Panc1 (cell line): ENCODE measurements at regions not wholly inside any gene's neighbourhood (a gene's known extent, or its start where the extent isn't known, plus 50 kb on each side); places are given as distances from the start of the nearest gene placed in this dataset.

Experiments used
- ATAC-seq: fragments of 200-7000 bp; cut with Tn5 transposase; 2 replicates; pipeline ENCODE4 v1.9.1; 2020; ENCODE audit warnings: mild to moderate bottlenecking, moderate library complexity
- BruUV-seq: library from RNA; stranded (reverse); fragments of 400-500 nt; replicated peaks from 2 replicates; lab custom pipeline; 2021; lab: Mats Ljungman, UMichigan
- CTCF ChIA-PET: fragments of 300-600 bp; sonication (Branson Sonifier 250); formaldehyde crosslinking; loops from one replicate; lab custom pipeline; 2022; ENCODE audit warnings: antibody characterized with exemption; lab: Charles Lee
- POLR2A ChIA-PET: fragments of 300-600 bp; sonication (Branson Sonifier 250); formaldehyde crosslinking; loops from one replicate; lab custom pipeline; 2022; ENCODE audit warnings: antibody characterized with exemption; lab: Charles Lee
- DNase-seq: peaks from one replicate; pipeline ENCODE4 v3.0.0-alpha.2; 2010; ENCODE audit warnings: low read depth, low spot score
- H3K27ac ChIP-seq: 2 replicates; pipeline ENCODE4 v1.5.1; 2011; ENCODE audit warnings: mild to moderate bottlenecking, low read length, inconsistent platforms
- H3K27me3 ChIP-seq: fragments of 200-500 bp; sonication (Bioruptor generic); 2 replicates; pipeline ENCODE4 v1.6.0; 2014; ENCODE audit warnings: low read length, inconsistent platforms; ENCODE audit not compliant: control insufficient read depth, insufficient read depth
- H3K36me3 ChIP-seq: fragments of 200-500 bp; sonication (Bioruptor generic); 2 replicates; pipeline ENCODE4 v1.5.1; 2014; ENCODE audit warnings: inconsistent platforms, mild to moderate bottlenecking, low read length, moderate library complexity; ENCODE audit not compliant: control insufficient read depth, insufficient read depth
- H3K4me1 ChIP-seq: 2 replicates; pipeline ENCODE4 v1.5.1; 2011; ENCODE audit warnings: inconsistent platforms, mild to moderate bottlenecking, low read length, moderate library complexity; ENCODE audit not compliant: control insufficient read depth, insufficient read depth
- H3K4me3 ChIP-seq, 2 experiments: 2 replicates each; pipeline ENCODE4 v1.5.1; 2011 to 2012; ENCODE audit warnings: low read depth in 2 of 2, low read length in 2 of 2, mild to moderate bottlenecking in 2 of 2, inconsistent platforms in 1 of 2, moderate library complexity in 1 of 2
- H3K9me3 ChIP-seq: fragments of 200-500 bp; sonication (Bioruptor generic); 2 replicates; pipeline ENCODE4 v1.5.1; 2014; ENCODE audit warnings: low read depth, mild to moderate bottlenecking, inconsistent platforms, low read length, moderate library complexity; ENCODE audit not compliant: control insufficient read depth, insufficient read depth
- POLR2AphosphoS5 ChIP-seq: IDR thresholded peaks from 2 replicates; pipeline ENCODE4 v1.6.1; 2012; ENCODE audit warnings: mild to moderate bottlenecking, low read depth, low read length, moderate library complexity
- SIN3A ChIP-seq: IDR thresholded peaks from 2 replicates; pipeline ENCODE4 v1.6.1; 2012; ENCODE audit warnings: low read depth, mild to moderate bottlenecking, low read length, moderate library complexity, borderline replicate concordance; ENCODE audit not compliant: insufficient read depth
- TCF7L2 ChIP-seq: IDR thresholded peaks from 2 replicates; pipeline ENCODE4 v1.6.1; 2011; ENCODE audit warnings: mild to moderate bottlenecking, low read depth, low read length, inconsistent platforms
- in situ Hi-C: cut with HindIII; loops from 2 replicates; pipeline ENCODE4 v1.10.0; 2016; ENCODE audit warnings: low sequenced_read_pairs, low pct_unique_long_range_greater_than_20kb
- intact Hi-C: fragments of 100-400 bp; cut with micrococcal nuclease; formaldehyde crosslinking; loops from one replicate; pipeline ENCODE4 v1.10.0; 2022; ENCODE audit not compliant: unreplicated experiment
- TF ChIP-seq, protein P1 (sequence below): fragments of 450-650 bp; IDR thresholded peaks from 2 replicates; pipeline ENCODE4 v1.5.1; 2017; ENCODE audit warnings: mild to moderate bottlenecking
- TF ChIP-seq, protein P2 (sequence below), 2 experiments: IDR thresholded peaks; 2 replicates each; pipeline ENCODE4 v1.6.1; 2011 to 2012; ENCODE audit warnings: low read depth in 2 of 2, control low read depth in 1 of 2, low read length in 1 of 2, mild to moderate bottlenecking in 1 of 2, moderate library complexity in 1 of 2; ENCODE audit not compliant: insufficient read depth in 1 of 2

DNA sequence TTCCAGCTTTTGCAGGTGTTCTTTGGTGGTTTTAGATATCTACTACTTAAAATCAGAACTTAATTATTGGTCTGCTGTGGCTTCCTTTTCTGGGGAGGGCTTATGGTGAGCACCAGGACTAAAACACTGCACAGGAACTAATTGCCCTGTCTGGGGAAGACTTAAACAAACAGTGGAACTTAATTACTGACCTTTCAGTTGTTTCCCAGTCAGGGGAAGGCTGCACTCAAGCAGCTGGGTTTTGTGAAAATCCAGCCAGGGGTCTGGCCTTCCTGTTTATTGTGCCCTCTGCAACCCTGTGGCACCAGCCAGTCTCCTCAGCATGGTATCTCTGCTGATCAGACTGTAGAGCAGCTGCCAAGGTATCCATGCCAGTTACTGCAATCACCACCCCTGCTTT lies 398.2 kb downstream of the ADCYAP1 start:
- ATAC-seq (no peak), DNase-seq (no peak)
- ChIA-PET POLR2A (no interaction called here), CTCF (interaction anchor here (0.6 kb wide), 1 partner anchor 12 kb away, joined by 3 read pairs; no protein-coding TSS in a partner anchor)
- no TSS peak for BruUV-seq
- Histone ChIP-seq H3K9me3 (no peaks in the 10 kb centered on the region), H3K4me3 (no peak overlapping the region), H3K36me3 (no peaks in the 10 kb centered on the region), H3K27ac (no peak overlapping the region), H3K27me3 (no peaks in the 10 kb centered on the region), H3K4me1 (no peaks in the 10 kb centered on the region)
- TF ChIP-seq, protein P1, sequence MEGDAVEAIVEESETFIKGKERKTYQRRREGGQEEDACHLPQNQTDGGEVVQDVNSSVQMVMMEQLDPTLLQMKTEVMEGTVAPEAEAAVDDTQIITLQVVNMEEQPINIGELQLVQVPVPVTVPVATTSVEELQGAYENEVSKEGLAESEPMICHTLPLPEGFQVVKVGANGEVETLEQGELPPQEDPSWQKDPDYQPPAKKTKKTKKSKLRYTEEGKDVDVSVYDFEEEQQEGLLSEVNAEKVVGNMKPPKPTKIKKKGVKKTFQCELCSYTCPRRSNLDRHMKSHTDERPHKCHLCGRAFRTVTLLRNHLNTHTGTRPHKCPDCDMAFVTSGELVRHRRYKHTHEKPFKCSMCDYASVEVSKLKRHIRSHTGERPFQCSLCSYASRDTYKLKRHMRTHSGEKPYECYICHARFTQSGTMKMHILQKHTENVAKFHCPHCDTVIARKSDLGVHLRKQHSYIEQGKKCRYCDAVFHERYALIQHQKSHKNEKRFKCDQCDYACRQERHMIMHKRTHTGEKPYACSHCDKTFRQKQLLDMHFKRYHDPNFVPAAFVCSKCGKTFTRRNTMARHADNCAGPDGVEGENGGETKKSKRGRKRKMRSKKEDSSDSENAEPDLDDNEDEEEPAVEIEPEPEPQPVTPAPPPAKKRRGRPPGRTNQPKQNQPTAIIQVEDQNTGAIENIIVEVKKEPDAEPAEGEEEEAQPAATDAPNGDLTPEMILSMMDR: no peak
- intact Hi-C loops: no loop called here
- in situ Hi-C loops: no loop called here

DNA sequence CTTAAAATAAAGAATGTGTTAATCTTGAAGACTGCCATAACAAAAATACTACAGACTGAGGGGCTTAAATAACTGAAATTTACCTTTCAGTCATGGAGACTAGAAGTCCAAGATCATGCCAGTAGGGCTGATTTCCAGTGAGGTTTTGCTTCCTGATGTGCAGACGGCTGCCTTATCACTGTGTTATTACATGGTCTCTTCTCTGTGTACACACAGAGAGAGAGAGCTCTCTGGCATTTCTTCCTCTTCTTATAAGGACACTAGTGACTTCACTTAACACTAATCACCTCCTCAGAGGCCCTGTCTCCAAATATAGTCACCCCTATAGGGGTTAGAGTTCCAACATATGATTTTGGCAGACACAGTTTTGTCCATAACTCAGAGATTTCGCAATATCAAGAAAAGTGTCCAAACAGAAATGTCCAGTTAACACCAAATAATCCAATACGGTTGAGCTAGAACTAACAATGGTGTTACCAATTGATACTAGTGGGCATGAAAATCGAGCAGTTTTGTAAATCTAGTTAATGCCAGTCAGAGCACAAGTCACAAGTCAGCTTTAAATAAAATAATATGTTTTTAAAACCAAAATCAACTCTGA lies 399.8 kb downstream of the ADCYAP1 start:
- in situ Hi-C loops (no loop called here), intact Hi-C loops (no loop called here)
- Histone ChIP-seq H3K9me3 (no peaks in the 10 kb centered on the region), H3K27ac (no peak overlapping the region), H3K36me3 (no peaks in the 10 kb centered on the region), H3K4me1 (no peaks in the 10 kb centered on the region), H3K4me3 (no peak overlapping the region), H3K27me3 (no peaks in the 10 kb centered on the region)
- POLR2A ChIA-PET: no interaction called here
- TF ChIP-seq POLR2AphosphoS5: no peak
- no peak for TF ChIP-seq SIN3A
- TF ChIP-seq TCF7L2: no peak
- TF ChIP-seq, protein P2, sequence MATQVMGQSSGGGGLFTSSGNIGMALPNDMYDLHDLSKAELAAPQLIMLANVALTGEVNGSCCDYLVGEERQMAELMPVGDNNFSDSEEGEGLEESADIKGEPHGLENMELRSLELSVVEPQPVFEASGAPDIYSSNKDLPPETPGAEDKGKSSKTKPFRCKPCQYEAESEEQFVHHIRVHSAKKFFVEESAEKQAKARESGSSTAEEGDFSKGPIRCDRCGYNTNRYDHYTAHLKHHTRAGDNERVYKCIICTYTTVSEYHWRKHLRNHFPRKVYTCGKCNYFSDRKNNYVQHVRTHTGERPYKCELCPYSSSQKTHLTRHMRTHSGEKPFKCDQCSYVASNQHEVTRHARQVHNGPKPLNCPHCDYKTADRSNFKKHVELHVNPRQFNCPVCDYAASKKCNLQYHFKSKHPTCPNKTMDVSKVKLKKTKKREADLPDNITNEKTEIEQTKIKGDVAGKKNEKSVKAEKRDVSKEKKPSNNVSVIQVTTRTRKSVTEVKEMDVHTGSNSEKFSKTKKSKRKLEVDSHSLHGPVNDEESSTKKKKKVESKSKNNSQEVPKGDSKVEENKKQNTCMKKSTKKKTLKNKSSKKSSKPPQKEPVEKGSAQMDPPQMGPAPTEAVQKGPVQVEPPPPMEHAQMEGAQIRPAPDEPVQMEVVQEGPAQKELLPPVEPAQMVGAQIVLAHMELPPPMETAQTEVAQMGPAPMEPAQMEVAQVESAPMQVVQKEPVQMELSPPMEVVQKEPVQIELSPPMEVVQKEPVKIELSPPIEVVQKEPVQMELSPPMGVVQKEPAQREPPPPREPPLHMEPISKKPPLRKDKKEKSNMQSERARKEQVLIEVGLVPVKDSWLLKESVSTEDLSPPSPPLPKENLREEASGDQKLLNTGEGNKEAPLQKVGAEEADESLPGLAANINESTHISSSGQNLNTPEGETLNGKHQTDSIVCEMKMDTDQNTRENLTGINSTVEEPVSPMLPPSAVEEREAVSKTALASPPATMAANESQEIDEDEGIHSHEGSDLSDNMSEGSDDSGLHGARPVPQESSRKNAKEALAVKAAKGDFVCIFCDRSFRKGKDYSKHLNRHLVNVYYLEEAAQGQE (IDR thresholded peaks at IDR 0.05; ENCODE audit: insufficient read depth in 1 of 2, low read depth in 2 of 2, low read length in 1 of 2): no peak
- TF ChIP-seq, protein P1: no peak
- ATAC-seq (no peak), DNase-seq (no peak)
- CTCF ChIA-PET: interaction anchor here (0.6 kb wide), 1 partner anchor 807 kb away, joined by 4 read pairs; no protein-coding TSS in a partner anchor
- no TSS peak for BruUV-seq
